ENCODE measurements at regions not wholly inside any gene's neighbourhood (a gene's known extent, or its start where the extent isn't known, plus 50 kb on each side); places are given as distances from the start of the nearest gene placed in this dataset.
"Not testable (repeated sequence)": the region's sequence is repeated elsewhere in the genome, so short reads cannot be mapped to it uniquely, and the experiment has no call there.

DNA sequence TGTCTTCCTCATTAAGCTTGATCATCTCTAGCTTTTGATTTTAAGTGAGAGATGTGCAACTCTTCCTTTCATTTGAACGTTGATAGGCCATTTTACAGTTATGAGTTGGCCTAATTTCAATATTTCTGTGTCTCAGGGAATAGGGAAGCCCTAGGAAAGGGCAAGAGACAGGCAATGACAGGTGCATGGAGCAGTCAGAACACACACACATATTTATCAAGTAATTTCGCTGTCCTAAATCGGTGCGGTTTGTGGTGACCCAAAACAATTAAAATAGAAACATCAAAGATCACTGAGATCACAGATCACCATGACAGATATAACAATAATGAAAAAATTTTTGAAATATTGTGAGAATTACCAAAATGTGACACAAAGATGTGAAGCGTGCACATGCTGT, 87.7 kb upstream of the LSM6 start:
- no peak overlapping the region for H3K27ac ChIP-seq
- no peak for DNase-seq (ENCODE audit: low read depth, low spot score)

DNA sequence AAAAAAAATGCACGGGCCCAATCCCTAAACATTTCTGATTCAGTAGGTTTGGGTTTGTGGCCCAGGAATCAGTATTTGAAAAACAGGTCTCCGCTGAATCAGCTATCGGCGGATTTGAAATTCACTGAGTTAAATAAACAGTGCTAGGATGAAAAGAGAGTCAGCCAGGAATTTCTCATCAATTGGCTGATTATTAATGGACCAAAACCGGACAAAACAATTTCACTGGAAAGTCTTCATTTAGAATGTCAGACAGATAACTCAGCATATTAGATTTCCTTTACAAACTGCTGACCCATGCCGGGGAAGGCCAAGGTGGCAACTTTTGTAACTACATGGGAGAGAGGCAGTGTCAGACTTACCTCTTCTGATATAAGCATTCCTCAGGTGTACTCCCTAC, 99.4 kb upstream of the LSM6 start:
- DNase-seq (ENCODE audit: low read depth, low spot score), result no peak
- H3K27ac ChIP-seq, result no peak overlapping the region

DNA sequence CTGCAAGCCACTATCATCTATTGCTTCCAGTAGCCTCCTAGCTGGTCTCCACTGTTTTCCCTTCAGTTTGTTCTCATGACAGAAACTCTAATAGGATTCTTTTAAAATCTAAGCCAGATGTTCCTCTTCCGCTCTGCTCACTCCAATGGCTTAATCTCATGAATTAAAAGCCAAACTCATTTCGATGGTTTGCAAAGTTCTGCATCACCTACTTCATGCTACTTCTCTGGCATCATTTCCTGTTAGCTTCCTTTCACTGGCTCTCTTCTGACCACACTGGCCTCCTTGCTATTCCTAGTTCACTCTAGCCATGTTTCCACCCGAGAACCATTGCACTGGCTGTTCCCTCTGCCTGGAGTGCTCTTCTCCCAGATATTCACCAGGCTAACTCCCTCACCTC, 102.0 kb upstream of the LSM6 start:
- DNase-seq (ENCODE audit: low read depth, low spot score), result no peak
- H3K27ac ChIP-seq, result no peak overlapping the region

DNA sequence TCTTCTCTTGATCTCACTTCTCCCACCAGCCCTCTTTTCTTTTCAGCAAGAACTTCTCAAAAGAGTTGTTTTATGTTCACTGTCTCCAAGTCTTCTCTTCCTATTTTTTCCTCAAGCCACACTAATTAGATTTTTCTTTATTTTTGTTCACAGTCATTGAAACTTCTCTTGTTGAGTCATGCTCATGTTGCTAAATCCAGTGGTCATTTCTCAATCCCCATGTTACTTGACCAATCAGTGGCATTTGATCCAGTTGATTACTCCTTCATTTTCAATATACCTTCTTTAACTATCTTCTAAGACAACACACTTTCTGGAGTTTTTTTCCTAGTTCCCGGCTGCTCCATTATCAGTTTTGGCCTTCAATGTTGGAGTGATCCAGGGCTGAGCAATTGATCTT, 103.1 kb upstream of the LSM6 start:
- DNase-seq (ENCODE audit: low read depth, low spot score), result no peak
- no peak overlapping the region for H3K27ac ChIP-seq

DNA sequence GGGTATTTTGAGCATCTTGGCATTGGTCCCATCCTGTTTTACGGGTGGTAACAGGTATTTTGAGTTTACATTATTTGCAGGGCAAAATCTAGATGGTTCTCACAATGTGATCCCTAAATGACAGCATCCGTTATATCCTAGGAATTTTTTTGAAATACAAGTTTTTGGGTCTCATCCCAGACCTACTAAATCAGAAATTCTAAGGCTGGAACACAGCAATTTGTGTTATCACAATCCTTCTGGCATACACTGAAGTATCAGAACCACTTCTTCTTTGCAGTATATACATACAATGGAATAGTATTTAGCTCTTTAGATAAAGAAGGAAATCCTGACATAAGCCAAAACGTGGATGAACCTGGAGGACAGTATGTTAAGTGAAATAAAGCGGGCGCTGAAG, 104.1 kb upstream of the LSM6 start:
- no peak for DNase-seq (ENCODE audit: low read depth, low spot score)
- H3K27ac ChIP-seq, result no peak overlapping the region

GRCh38 chr4:146063143-146063542, 112.4 kb upstream of the LSM6 start:
- DNase-seq (ENCODE audit: low read depth, low spot score), result no peak
- no peak overlapping the region for H3K27ac ChIP-seq

GRCh38 chr4:146062340-146062739, 113.2 kb upstream of the LSM6 start:
- DNase-seq (ENCODE audit: low read depth, low spot score), result no peak
- no peak overlapping the region for H3K27ac ChIP-seq

- H3K27ac ChIP-seq, result no peak overlapping the region
- DNase-seq (ENCODE audit: low read depth, low spot score), result no peak
Observed at GRCh38 chr4:146061610-146062334, 113.7 kb upstream of the LSM6 start.

- H3K27ac ChIP-seq, result no peak overlapping the region
- DNase-seq (ENCODE audit: low read depth, low spot score), result no peak
Observed at GRCh38 chr4:146059865-146060264, 115.7 kb upstream of the LSM6 start.

- no peak overlapping the region for H3K27ac ChIP-seq
- DNase-seq (ENCODE audit: low read depth, low spot score), result no peak
Observed at GRCh38 chr4:146059151-146059550, 116.4 kb upstream of the LSM6 start.

GRCh38 chr4:146058531-146058930, 117.0 kb upstream of the LSM6 start:
- H3K27ac ChIP-seq, result no peak overlapping the region
- no peak for DNase-seq (ENCODE audit: low read depth, low spot score)

DNA sequence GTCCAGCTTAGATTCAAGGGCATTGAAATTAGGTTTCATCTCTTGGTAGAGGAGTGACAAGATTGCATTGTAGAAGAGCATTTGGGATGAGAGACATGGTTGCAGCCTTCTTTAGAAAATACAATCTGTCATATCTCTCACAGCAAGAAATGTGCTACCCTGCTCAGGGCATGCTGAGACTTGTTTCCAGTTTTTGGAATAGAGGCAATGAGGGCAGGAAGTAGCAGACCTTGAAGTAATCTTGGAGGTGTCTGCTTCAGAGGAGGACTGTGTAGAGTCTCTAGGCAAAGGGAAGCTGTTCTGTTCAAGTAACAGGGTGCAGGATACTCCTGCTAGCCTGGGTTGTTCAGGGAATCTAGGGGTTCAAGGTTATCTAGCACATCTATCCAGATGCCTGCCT, 116.1 kb upstream of the ZNF827 start:
- H3K27ac ChIP-seq, result no peak overlapping the region
- no peak for DNase-seq (ENCODE audit: low read depth, low spot score)

DNA sequence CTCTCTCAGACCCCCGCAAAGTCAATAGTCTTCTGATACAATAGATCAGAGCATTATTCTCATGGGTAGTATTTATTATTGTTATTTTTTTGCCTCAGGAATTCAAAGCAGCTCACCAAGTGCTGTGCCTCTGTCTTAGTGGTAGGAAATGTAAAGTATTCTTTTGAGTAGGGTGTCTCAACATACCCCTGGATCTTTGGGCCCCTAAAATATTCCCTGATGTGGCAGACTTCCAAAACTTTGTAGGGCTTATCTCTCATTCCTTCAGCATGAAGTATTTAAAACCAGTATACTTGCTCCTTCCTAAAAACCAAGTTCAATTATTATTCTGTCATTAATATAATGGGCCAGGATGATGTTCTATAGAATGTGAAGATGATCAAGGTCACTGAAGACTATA, 115.3 kb upstream of the ZNF827 start:
- no peak for DNase-seq (ENCODE audit: low read depth, low spot score)
- H3K27ac ChIP-seq, result no peak overlapping the region

DNA sequence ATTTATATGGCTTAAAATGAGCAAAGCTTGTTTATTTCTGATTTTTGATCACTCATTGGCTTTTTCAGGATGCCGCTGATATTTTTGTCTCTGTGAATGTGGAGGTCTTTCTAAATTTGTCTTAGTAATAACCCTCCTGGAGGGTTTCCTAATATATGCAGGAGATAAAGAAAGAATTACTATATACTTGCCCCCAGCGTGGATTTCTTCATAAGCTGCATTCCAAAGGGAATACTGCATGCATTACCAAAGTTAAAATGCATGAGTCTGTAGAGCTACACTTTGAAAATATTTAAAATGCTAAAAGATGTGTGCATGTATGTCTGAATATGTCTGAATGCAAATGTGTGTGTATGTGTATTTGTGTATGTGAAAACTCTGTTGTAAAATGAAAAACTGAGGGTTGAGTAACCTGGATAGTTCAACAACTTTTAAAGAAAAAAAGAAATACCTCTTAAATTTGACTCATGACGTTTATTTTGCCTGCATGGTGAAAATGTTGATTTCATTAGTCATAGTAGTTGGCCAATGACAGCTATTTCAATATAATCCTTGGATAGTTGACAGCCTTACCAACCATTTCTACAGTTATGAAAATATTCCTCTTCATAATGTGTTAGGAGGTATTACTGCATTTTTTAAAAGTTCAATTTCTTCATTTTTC, 113.2 kb upstream of the ZNF827 start:
- H3K27ac ChIP-seq, result no peak overlapping the region
- DNase-seq (ENCODE audit: low read depth, low spot score), result no peak

GRCh38 chr4:146051223-146051622, 112.6 kb upstream of the ZNF827 start:
- DNase-seq (ENCODE audit: low read depth, low spot score), result no peak
- no peak overlapping the region for H3K27ac ChIP-seq

DNA sequence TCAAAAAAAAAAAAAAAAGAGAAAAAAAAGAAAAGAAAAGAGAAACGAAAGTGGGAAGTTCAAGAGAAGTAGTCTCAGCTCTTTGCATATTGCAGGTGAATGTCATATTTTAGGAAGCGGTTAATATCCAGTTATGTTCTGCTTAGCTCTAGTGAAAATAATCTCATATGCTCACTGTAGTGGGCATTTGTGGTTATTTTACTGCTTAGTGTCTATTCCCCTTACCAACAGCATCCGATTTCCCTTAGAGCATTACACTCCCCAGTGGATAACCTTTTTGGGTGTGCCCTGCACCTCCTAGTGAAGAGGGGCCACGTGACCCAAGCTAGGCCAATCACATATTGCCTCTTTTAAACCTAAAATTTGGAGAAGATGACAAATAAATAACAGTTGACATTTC, 111.2 kb upstream of the ZNF827 start:
- no peak for DNase-seq (ENCODE audit: low read depth, low spot score)
- H3K27ac ChIP-seq, result no peak overlapping the region

DNA sequence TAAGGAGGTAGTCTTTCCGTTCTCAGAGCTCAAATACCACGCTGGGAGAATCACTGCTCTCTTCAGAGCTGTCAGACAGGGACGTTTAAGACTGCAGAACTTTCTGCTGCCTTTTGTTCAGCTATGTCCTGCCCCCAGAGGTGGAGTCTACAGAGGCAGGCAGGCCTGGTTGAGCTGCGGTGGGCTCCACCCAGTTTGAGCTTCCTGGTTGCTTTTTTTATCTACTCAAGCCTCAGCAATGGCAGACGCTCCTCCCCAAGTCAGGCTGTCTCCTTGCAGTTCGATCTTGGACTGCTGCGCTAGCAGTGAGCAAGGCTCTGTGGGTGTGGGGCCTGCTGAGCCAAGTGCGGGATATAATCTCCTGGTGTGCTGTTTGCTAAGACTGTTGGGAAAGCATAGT, 109.1 kb upstream of the ZNF827 start:
- not testable (repeated sequence) for DNase-seq (ENCODE audit: low read depth, low spot score)

DNA sequence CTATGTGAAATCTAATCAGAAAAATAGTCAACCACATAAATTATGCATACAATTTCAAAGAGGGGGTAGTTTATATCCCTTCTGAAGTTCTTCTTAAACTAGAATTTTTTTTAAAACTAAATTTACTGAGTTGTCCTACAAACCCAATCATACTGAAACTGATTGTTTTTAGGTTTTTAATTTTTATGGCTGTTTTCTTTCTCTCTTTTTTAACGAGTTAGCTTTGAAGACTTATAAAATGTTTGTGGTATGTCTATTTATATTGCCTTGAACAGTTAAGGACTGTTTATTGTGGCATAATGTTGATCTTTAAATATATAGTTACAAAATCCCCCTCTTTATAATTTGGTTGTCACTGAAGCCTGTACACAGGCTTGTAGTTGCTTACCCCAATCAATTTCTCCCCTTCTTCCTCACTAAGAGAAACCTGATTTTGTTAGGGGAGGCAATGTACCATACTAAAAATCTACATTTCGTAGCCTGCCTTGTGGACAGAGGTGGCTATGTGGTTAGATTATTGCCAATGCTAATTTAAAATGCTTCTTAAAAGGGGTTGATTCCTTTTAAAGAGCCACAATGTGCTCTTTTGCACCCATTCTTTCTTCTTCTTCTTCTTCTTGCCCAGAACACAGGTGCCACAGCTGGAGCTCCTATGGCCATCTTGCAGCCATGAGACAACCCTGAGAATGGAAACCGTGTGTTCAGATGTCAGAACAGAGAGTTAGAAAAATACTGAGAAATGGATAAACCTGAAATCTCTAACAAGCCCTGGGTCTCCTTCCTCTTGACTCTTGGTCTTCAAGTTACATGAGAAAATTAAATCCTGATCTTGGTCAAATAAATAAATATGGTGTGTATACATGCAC, 102.7 kb upstream of the ZNF827 start:
- no peak for DNase-seq (ENCODE audit: low read depth, low spot score)
- no peak overlapping the region for H3K27ac ChIP-seq

More for the DNA sequence above, 109.1 kb upstream of the ZNF827 start:
- H3K27ac ChIP-seq, result not testable (repeated sequence)

DNA sequence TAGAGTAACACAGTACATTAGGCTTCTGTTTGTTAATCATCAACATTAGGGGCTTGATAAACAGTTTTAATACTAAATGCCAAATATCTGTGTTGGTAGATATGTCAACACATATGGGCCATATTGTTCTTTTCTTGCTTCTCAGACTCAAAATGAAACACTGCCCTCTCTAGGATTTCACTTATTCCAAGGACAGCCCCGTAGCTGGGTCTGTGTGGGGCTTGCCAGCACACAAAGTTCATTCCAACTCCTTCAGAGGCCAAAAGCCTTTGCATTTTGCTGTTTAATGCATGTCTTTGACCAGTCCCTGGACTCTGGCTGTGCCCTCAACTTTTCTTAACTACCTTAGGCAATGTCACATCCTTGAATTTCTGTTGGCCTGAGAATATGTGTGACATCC, 102.0 kb upstream of the ZNF827 start:
- no peak overlapping the region for H3K27ac ChIP-seq
- no peak for DNase-seq (ENCODE audit: low read depth, low spot score)

DNA sequence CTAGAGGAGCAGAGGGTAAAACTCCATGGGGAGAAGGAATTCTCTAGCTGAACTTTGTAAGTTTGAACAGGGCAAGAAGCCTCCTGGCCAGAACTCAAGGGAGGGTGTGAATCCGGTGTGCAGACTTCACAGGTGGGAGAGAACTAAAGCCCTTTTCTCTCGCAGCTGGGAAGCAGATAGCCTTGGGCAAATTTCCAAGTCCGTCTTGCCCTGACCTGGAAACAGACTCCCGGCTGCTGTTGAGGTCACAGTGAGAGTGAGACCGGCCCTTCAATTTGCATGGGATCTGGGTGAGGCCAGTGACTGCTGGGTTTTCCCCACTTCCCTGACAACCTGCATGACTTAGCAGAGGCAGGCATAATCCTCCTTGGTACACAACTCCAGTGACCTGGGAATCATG, 94.5 kb upstream of the ZNF827 start:
- H3K27ac ChIP-seq, result no peak overlapping the region
- peak; percentile 14 for DNase-seq (ENCODE audit: low read depth, low spot score)

DNA sequence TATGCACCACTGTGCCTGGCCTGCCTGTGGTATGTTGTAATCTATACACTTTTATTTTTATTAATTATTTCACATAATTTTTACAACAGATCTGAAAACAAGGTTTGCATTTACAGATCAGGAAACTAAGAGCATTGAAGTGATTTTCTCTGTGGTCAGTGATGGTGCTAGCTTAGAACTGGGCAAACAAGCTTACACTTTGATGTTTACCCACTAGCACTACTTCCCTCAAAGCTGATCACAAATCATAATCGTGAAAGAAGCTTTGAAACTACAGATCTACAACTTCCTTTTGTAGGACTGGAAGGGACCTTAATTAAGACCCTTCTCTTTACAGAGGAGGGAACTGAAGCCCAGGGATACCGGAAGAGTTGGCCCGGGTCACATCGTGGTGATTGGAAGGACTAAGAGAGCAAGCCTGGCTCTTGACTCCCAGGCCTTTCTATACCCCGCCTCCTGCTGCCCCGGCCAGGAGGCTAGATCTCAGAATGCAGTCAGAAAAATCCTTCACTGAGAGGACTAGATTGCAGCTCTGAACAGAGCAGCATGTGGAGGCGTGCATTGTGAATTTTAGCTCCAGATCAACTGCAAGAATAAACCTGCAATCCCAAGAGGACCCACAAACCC, 93.7 kb upstream of the ZNF827 start:
- no peak for DNase-seq (ENCODE audit: low read depth, low spot score)
- H3K27ac ChIP-seq, result no peak overlapping the region
